Panc1 (cell line): ENCODE measurements at regions not wholly inside any gene's neighbourhood (a gene's known extent, or its start where the extent isn't known, plus 50 kb on each side); places are given as distances from the start of the nearest gene placed in this dataset.

Experiments used
- ATAC-seq: fragments of 200-7000 bp; cut with Tn5 transposase; 2 replicates; pipeline ENCODE4 v1.9.1; 2020; ENCODE audit warnings: mild to moderate bottlenecking, moderate library complexity
- BruUV-seq: library from RNA; stranded (reverse); fragments of 400-500 nt; replicated peaks from 2 replicates; lab custom pipeline; 2021; lab: Mats Ljungman, UMichigan
- CTCF ChIA-PET: fragments of 300-600 bp; sonication (Branson Sonifier 250); formaldehyde crosslinking; loops from one replicate; lab custom pipeline; 2022; ENCODE audit warnings: antibody characterized with exemption; lab: Charles Lee
- POLR2A ChIA-PET: fragments of 300-600 bp; sonication (Branson Sonifier 250); formaldehyde crosslinking; loops from one replicate; lab custom pipeline; 2022; ENCODE audit warnings: antibody characterized with exemption; lab: Charles Lee
- DNase-seq: peaks from one replicate; pipeline ENCODE4 v3.0.0-alpha.2; 2010; ENCODE audit warnings: low read depth, low spot score
- H3K27ac ChIP-seq: 2 replicates; pipeline ENCODE4 v1.5.1; 2011; ENCODE audit warnings: mild to moderate bottlenecking, low read length, inconsistent platforms
- H3K27me3 ChIP-seq: fragments of 200-500 bp; sonication (Bioruptor generic); 2 replicates; pipeline ENCODE4 v1.6.0; 2014; ENCODE audit warnings: low read length, inconsistent platforms; ENCODE audit not compliant: control insufficient read depth, insufficient read depth
- H3K36me3 ChIP-seq: fragments of 200-500 bp; sonication (Bioruptor generic); 2 replicates; pipeline ENCODE4 v1.5.1; 2014; ENCODE audit warnings: inconsistent platforms, mild to moderate bottlenecking, low read length, moderate library complexity; ENCODE audit not compliant: control insufficient read depth, insufficient read depth
- H3K4me1 ChIP-seq: 2 replicates; pipeline ENCODE4 v1.5.1; 2011; ENCODE audit warnings: inconsistent platforms, mild to moderate bottlenecking, low read length, moderate library complexity; ENCODE audit not compliant: control insufficient read depth, insufficient read depth
- H3K4me3 ChIP-seq, 2 experiments: 2 replicates each; pipeline ENCODE4 v1.5.1; 2011 to 2012; ENCODE audit warnings: low read depth in 2 of 2, low read length in 2 of 2, mild to moderate bottlenecking in 2 of 2, inconsistent platforms in 1 of 2, moderate library complexity in 1 of 2
- H3K9me3 ChIP-seq: fragments of 200-500 bp; sonication (Bioruptor generic); 2 replicates; pipeline ENCODE4 v1.5.1; 2014; ENCODE audit warnings: low read depth, mild to moderate bottlenecking, inconsistent platforms, low read length, moderate library complexity; ENCODE audit not compliant: control insufficient read depth, insufficient read depth
- POLR2AphosphoS5 ChIP-seq: IDR thresholded peaks from 2 replicates; pipeline ENCODE4 v1.6.1; 2012; ENCODE audit warnings: mild to moderate bottlenecking, low read depth, low read length, moderate library complexity
- SIN3A ChIP-seq: IDR thresholded peaks from 2 replicates; pipeline ENCODE4 v1.6.1; 2012; ENCODE audit warnings: low read depth, mild to moderate bottlenecking, low read length, moderate library complexity, borderline replicate concordance; ENCODE audit not compliant: insufficient read depth
- TCF7L2 ChIP-seq: IDR thresholded peaks from 2 replicates; pipeline ENCODE4 v1.6.1; 2011; ENCODE audit warnings: mild to moderate bottlenecking, low read depth, low read length, inconsistent platforms
- in situ Hi-C: cut with HindIII; loops from 2 replicates; pipeline ENCODE4 v1.10.0; 2016; ENCODE audit warnings: low sequenced_read_pairs, low pct_unique_long_range_greater_than_20kb
- intact Hi-C: fragments of 100-400 bp; cut with micrococcal nuclease; formaldehyde crosslinking; loops from one replicate; pipeline ENCODE4 v1.10.0; 2022; ENCODE audit not compliant: unreplicated experiment
- TF ChIP-seq, protein P1 (sequence below), 2 experiments: IDR thresholded peaks; 2 replicates each; pipeline ENCODE4 v1.6.1; 2011 to 2012; ENCODE audit warnings: low read depth in 2 of 2, control low read depth in 1 of 2, low read length in 1 of 2, mild to moderate bottlenecking in 1 of 2, moderate library complexity in 1 of 2; ENCODE audit not compliant: insufficient read depth in 1 of 2
- TF ChIP-seq, protein P2 (sequence below): fragments of 450-650 bp; IDR thresholded peaks from 2 replicates; pipeline ENCODE4 v1.5.1; 2017; ENCODE audit warnings: mild to moderate bottlenecking

DNA sequence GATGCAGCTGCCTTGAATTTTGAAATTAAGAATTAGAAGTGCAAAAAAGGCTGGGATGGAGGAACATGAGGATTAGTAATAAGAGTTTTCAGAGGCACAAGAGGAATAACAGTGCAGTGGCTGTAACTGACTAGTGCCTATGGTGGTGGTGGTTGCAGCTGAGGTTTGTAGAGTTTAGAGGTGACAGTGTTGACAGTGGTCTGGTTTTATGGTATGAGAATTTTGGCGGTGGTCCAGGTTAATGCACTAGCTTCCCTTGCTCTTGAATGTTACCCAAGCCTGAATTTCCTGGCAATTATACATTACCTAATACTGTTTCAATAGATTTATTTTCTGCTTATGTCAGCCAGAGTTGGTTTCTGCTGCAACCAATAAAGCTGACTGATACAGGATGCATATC, 112.8 kb upstream of the C11orf87 start:
- in situ Hi-C loops, result no loop called here
- POLR2A ChIA-PET, result no interaction called here

DNA sequence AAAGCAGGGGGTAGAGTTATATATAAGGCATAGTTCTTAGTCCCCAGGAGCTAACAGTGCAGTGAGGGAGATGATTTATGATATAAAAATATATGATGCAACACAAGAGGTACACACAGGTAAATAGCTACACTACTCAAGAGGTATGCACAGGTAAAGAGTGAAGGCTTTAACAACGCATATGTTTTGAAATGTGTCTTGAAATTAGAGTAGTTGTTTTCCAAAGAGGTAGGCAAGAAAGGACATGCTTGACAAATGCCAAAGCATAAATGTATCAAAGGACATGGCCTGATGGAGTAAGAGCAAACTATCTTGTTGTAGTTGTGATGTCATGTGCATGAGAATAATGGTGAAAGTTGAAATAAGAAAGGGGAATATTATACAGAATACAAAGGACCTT, 104.3 kb upstream of the C11orf87 start:
- CTCF ChIA-PET, result no interaction called here
- in situ Hi-C loops, result no loop called here
- Histone ChIP-seq H3K4me1 (no peaks in the 10 kb centered on the region), H3K36me3 (no peaks in the 10 kb centered on the region), H3K27ac (no peak overlapping the region), H3K27me3 (no peaks in the 10 kb centered on the region), H3K4me3 (no peak overlapping the region), H3K9me3 (no peaks in the 10 kb centered on the region; the same call in 1 of the 2 replicates)
- POLR2A ChIA-PET, result no interaction called here
- ATAC-seq (no peak), DNase-seq (no peak)
- no TSS peak for BruUV-seq
- intact Hi-C loops, result no loop called here
- TF ChIP-seq, protein P1, sequence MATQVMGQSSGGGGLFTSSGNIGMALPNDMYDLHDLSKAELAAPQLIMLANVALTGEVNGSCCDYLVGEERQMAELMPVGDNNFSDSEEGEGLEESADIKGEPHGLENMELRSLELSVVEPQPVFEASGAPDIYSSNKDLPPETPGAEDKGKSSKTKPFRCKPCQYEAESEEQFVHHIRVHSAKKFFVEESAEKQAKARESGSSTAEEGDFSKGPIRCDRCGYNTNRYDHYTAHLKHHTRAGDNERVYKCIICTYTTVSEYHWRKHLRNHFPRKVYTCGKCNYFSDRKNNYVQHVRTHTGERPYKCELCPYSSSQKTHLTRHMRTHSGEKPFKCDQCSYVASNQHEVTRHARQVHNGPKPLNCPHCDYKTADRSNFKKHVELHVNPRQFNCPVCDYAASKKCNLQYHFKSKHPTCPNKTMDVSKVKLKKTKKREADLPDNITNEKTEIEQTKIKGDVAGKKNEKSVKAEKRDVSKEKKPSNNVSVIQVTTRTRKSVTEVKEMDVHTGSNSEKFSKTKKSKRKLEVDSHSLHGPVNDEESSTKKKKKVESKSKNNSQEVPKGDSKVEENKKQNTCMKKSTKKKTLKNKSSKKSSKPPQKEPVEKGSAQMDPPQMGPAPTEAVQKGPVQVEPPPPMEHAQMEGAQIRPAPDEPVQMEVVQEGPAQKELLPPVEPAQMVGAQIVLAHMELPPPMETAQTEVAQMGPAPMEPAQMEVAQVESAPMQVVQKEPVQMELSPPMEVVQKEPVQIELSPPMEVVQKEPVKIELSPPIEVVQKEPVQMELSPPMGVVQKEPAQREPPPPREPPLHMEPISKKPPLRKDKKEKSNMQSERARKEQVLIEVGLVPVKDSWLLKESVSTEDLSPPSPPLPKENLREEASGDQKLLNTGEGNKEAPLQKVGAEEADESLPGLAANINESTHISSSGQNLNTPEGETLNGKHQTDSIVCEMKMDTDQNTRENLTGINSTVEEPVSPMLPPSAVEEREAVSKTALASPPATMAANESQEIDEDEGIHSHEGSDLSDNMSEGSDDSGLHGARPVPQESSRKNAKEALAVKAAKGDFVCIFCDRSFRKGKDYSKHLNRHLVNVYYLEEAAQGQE (IDR thresholded peaks at IDR 0.05; ENCODE audit: insufficient read depth in 1 of 2, low read depth in 2 of 2, low read length in 1 of 2), result no peak
- TF ChIP-seq POLR2AphosphoS5, result no peak
- TF ChIP-seq TCF7L2, result no peak
- TF ChIP-seq, protein P2, sequence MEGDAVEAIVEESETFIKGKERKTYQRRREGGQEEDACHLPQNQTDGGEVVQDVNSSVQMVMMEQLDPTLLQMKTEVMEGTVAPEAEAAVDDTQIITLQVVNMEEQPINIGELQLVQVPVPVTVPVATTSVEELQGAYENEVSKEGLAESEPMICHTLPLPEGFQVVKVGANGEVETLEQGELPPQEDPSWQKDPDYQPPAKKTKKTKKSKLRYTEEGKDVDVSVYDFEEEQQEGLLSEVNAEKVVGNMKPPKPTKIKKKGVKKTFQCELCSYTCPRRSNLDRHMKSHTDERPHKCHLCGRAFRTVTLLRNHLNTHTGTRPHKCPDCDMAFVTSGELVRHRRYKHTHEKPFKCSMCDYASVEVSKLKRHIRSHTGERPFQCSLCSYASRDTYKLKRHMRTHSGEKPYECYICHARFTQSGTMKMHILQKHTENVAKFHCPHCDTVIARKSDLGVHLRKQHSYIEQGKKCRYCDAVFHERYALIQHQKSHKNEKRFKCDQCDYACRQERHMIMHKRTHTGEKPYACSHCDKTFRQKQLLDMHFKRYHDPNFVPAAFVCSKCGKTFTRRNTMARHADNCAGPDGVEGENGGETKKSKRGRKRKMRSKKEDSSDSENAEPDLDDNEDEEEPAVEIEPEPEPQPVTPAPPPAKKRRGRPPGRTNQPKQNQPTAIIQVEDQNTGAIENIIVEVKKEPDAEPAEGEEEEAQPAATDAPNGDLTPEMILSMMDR, result no peak
- no peak for TF ChIP-seq SIN3A

More for the DNA sequence above, 112.8 kb upstream of the C11orf87 start:
- no peak overlapping the region for H3K27ac ChIP-seq
- H3K36me3 ChIP-seq, result no peaks in the 10 kb centered on the region
- no TSS peak for BruUV-seq
- intact Hi-C loops, result no loop called here
- ATAC-seq (no peak), DNase-seq (no peak)
- CTCF ChIA-PET, result no interaction called here
- H3K4me3 ChIP-seq, result no peak overlapping the region
- H3K27me3 ChIP-seq, result no peaks in the 10 kb centered on the region
- TF ChIP-seq POLR2AphosphoS5 (no peak), SIN3A (no peak), TCF7L2 (no peak)
- TF ChIP-seq, protein P1 (IDR thresholded peaks at IDR 0.05; ENCODE audit: insufficient read depth in 1 of 2, low read depth in 2 of 2, low read length in 1 of 2), result no peak
- TF ChIP-seq, protein P2, result no peak
- H3K9me3 ChIP-seq, result no peaks in the 10 kb centered on the region; the same call in 1 of the 2 replicates
- H3K4me1 ChIP-seq, result no peaks in the 10 kb centered on the region
